ENCODE measurements at regions not wholly inside any gene's neighbourhood (a gene's known extent, or its start where the extent isn't known, plus 50 kb on each side); places are given as distances from the start of the nearest gene placed in this dataset.

DNA sequence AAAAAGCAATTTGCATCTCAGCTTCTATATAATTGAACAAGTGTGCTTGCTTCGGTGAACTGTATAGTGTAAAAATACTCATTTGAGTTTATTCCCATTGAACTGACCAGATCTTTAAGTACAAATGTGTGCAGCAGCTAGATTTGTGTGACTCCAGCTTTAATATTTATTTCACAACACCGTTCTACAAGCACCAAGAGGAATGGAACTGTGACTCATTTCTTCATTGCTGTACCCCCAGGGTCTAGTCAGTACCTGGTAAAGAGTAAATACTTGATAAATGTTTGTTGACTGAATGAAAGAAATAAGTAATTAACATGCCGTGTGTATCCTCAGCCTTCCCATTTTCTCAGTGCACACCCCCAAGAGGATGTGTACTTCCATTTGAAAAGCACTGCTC lies 464.8 kb downstream of the CBLN4 start:
- Histone ChIP-seq H3K27me3 (replicated peaks; ENCODE audit: insufficient read depth) (no peaks in the 10 kb centered on the region), H3K4me1 (replicated peaks) (no peaks in the 10 kb centered on the region), H3K27ac (no peak overlapping the region), H3K36me3 (no peaks in the 10 kb centered on the region), H3K4me3 (no peak overlapping the region), H3K9me3 (no peaks in the 10 kb centered on the region)
- TF ChIP-seq, protein P1, sequence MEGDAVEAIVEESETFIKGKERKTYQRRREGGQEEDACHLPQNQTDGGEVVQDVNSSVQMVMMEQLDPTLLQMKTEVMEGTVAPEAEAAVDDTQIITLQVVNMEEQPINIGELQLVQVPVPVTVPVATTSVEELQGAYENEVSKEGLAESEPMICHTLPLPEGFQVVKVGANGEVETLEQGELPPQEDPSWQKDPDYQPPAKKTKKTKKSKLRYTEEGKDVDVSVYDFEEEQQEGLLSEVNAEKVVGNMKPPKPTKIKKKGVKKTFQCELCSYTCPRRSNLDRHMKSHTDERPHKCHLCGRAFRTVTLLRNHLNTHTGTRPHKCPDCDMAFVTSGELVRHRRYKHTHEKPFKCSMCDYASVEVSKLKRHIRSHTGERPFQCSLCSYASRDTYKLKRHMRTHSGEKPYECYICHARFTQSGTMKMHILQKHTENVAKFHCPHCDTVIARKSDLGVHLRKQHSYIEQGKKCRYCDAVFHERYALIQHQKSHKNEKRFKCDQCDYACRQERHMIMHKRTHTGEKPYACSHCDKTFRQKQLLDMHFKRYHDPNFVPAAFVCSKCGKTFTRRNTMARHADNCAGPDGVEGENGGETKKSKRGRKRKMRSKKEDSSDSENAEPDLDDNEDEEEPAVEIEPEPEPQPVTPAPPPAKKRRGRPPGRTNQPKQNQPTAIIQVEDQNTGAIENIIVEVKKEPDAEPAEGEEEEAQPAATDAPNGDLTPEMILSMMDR (IDR thresholded peaks at IDR 0.05): no peak
- TF ChIP-seq POLR2AphosphoS5 (IDR thresholded peaks at IDR 0.05) (no peak), POLR2A (IDR thresholded peaks at IDR 0.05) (no peak)
- no peak for DNase-seq (ENCODE audit: low spot score)
- intact Hi-C loops (cut with DNase I): no loop called here
- WGBS: 65% methylated on average over 3 of the region's 3 CpGs

DNA sequence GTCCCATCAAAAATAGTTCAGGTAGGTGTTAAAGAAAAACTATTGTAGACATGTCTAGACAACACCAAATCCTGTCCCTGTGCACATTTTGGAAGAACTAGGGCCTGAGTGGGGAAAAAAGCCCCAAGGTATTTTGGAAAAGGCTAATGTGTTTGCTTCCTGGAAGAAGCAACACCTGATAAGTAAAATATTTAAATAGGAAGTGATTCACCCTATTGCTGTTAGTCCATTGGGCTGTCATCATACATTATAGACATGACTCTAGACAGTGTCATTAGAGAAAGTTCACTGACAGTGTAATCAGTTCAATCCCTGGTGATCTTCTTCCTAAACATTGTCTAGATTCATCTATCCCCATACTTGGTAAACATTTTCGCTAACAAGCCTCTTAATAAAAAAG lies 465.3 kb downstream of the CBLN4 start:
- WGBS: 89% methylated on average over 1 of the region's 1 CpG
- intact Hi-C loops (cut with DNase I): no loop called here
- H3K4me1 ChIP-seq (replicated peaks): no peaks in the 10 kb centered on the region
- no peak for DNase-seq (ENCODE audit: low spot score)
- H3K9me3 ChIP-seq: no peaks in the 10 kb centered on the region
- H3K36me3 ChIP-seq: no peaks in the 10 kb centered on the region
- TF ChIP-seq POLR2AphosphoS5 (IDR thresholded peaks at IDR 0.05): no peak
- H3K27ac ChIP-seq: no peak overlapping the region
- no peaks in the 10 kb centered on the region for H3K27me3 ChIP-seq (replicated peaks; ENCODE audit: insufficient read depth)
- H3K4me3 ChIP-seq: no peak overlapping the region

- Histone ChIP-seq H3K9me3 (no peaks in the 10 kb centered on the region), H3K4me1 (replicated peaks) (no peaks in the 10 kb centered on the region), H3K27ac (no peak overlapping the region), H3K27me3 (replicated peaks; ENCODE audit: insufficient read depth) (no peaks in the 10 kb centered on the region), H3K4me3 (no peak overlapping the region), H3K36me3 (no peaks in the 10 kb centered on the region)
- intact Hi-C loops (cut with DNase I): no loop called here
- 88% methylated on average over 1 of the region's 1 CpG for WGBS
- TF ChIP-seq POLR2A (IDR thresholded peaks at IDR 0.05) (no peak), POLR2AphosphoS5 (IDR thresholded peaks at IDR 0.05) (no peak)
- TF ChIP-seq, protein P1 (IDR thresholded peaks at IDR 0.05): no peak
- DNase-seq (ENCODE audit: low spot score): no peak
Measured at GRCh38 chr20:55538261-55538908, 466.9 kb downstream of the CBLN4 start.

- WGBS: 78% methylated on average over 7 of the region's 7 CpGs
- TF ChIP-seq POLR2A (IDR thresholded peaks at IDR 0.05) (no peak), POLR2AphosphoS5 (IDR thresholded peaks at IDR 0.05) (no peak)
- TF ChIP-seq, protein P1 (IDR thresholded peaks at IDR 0.05): no peak
Measured at GRCh38 chr20:55535366-55535765, 470.0 kb downstream of the CBLN4 start.

DNA sequence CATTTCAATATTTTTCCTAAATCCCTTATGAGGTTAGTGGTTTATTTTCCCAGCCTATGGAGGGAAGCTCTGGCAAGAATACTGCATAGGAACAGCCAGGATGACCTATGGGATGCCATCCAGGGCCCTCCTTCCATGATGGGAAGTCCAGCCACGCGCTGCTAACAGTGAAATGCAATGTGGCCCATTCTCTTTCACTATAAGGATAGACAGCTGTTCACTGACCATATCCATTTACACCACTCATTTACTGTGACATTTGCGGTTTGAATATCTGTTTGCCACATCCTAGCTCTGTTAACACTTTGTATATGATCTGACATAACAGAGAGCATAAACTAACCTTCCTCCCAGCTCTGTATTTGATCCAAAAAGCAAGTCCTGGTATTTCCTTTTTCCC lies 471.7 kb downstream of the CBLN4 start:
- 93% methylated on average over 3 of the region's 3 CpGs for WGBS
- H3K36me3 ChIP-seq: no peaks in the 10 kb centered on the region
- intact Hi-C loops (cut with DNase I): no loop called here
- TF ChIP-seq POLR2AphosphoS5 (IDR thresholded peaks at IDR 0.05) (no peak), POLR2A (IDR thresholded peaks at IDR 0.05) (no peak)
- TF ChIP-seq, protein P1 (IDR thresholded peaks at IDR 0.05): no peak
- H3K27me3 ChIP-seq (replicated peaks; ENCODE audit: insufficient read depth): no peaks in the 10 kb centered on the region
- no peaks in the 10 kb centered on the region for H3K9me3 ChIP-seq
- no peak for DNase-seq (ENCODE audit: low spot score)
- H3K4me1 ChIP-seq (replicated peaks): no peaks in the 10 kb centered on the region
- H3K4me3 ChIP-seq: no peak overlapping the region
- H3K27ac ChIP-seq: no peak overlapping the region

More at GRCh38 chr20:55535366-55535765, 470.0 kb downstream of the CBLN4 start:
- Histone ChIP-seq H3K4me1 (replicated peaks) (no peaks in the 10 kb centered on the region), H3K9me3 (no peaks in the 10 kb centered on the region), H3K36me3 (no peaks in the 10 kb centered on the region), H3K27me3 (replicated peaks; ENCODE audit: insufficient read depth) (no peaks in the 10 kb centered on the region), H3K4me3 (no peak overlapping the region), H3K27ac (no peak overlapping the region)
- intact Hi-C loops (cut with DNase I): no loop called here
- DNase-seq (ENCODE audit: low spot score): no peak

Measured in prostate gland (tissue), 2 donors.